Right ventricle myocardium inferior (tissue), 1 donor: ENCODE measurements at regions not wholly inside any gene's neighbourhood (a gene's known extent, or its start where the extent isn't known, plus 50 kb on each side); places are given as distances from the start of the nearest gene placed in this dataset.

Experiments
- ATAC-seq: fragments of 200-7000 bp; cut with Tn5 transposase; one replicate; pipeline ENCODE4 v1.9.1; 2020; ENCODE audit warnings: mild to moderate bottlenecking, moderate library complexity
- DNase-seq: peaks from one replicate; pipeline ENCODE4 v3.0.0; 2021; ENCODE audit errors: missing footprints
- intact Hi-C: fragments of 100-400 bp; cut with DNase I; formaldehyde crosslinking; loops from one replicate; pipeline ENCODE4 v1.11.0; 2022
- donor health status: DM: no; HTN: yes; CAD: no; lungs with severe emphysema.

- no peak for ATAC-seq
- no peak for DNase-seq
- intact Hi-C loops: no loop called here
Observed at GRCh38 chr9:99682378-99682777, 139.3 kb upstream of the NR4A3 start.

DNA sequence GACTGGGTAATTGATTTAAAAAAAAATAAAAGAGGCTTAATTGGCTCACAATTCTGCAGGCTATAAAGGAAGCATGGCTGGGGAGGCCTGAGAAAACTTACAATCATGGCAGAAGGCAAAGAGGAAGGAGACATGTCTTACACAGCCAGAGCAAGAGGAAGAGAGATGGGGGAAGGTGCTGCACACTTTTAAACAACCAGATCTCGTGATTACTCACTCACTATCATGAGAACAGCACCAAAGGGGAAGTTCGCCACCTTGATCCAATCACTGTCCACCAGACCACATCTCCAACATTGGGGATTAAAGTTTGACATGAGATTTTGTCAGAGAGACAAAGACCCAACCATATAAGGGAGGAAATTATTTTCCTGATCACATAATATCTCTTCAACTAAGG lies 138.8 kb upstream of the NR4A3 start:
- intact Hi-C loops: no loop called here
- ATAC-seq: no peak

GRCh38 chr9:99690573-99690972 lies 131.1 kb upstream of the NR4A3 start:
- peak; percentile 70 for ATAC-seq
- DNase-seq: no peak
- intact Hi-C loops: no loop called here

More for the DNA sequence above, 138.8 kb upstream of the NR4A3 start:
- DNase-seq: no peak

- intact Hi-C loops: no loop called here
- no peak for ATAC-seq
- no peak for DNase-seq
Observed at GRCh38 chr9:99693888-99694287, 127.8 kb upstream of the NR4A3 start.

DNA sequence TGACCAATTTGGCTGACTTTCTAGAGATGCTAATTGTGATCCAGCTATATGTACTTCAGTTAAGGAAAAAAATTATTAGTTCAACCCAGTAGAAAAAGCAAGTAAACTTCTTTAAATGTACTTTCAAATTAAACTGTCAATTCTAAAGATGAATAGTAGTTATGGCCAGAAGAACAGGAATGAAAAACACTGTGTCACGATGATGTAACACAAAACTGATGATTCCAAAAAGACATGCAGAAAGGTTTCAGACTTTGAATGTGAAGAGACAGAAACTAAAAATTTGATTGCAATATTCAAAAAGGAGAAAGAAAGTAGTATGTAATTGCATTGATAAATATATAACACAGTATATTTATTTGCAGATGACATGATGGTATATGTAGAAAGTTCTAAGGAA lies 127.3 kb upstream of the NR4A3 start:
- ATAC-seq (no peak), DNase-seq (no peak)
- intact Hi-C loops: no loop called here

DNA sequence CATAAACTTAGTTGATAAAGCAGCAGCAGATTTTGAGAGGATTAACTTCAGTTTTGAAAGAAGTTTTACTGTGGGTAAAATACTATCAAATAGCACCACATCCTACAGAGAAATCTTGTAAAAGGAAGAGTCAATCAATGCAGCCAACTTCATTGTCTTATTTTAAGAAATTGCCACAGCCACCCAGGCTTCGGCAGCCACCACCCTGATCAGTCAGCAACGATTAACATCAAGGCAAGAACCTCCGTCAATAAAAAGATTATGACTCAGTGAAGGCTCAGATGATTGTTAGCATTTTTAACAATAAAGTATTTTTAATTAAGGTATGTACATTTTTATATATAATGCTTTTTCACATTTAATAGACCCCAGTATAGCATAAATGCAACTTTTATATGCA lies 122.3 kb upstream of the NR4A3 start:
- ATAC-seq (no peak), DNase-seq (no peak)
- intact Hi-C loops: no loop called here

DNA sequence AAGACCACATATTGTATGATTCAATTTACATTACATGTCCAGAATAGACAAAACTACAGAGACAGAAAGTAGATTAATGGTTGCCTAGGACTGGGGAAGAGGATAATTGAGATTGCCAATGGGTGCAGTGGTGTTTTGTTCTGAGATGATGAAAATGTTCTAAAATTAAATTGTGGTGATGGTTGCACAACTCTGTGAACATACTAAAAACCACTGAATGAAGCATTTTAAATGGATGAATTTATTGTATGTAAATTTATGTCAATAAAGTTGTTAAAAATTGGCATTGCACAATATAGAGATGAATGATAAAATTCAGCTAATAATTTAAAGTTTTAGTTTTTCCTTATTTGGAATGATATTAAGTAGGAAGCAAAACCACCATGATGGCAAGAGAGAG lies 109.5 kb upstream of the NR4A3 start:
- ATAC-seq (no peak), DNase-seq (no peak)
- intact Hi-C loops: no loop called here

GRCh38 chr9:99713838-99714306 lies 107.8 kb upstream of the NR4A3 start:
- DNase-seq (no peak), ATAC-seq (no peak)
- intact Hi-C loops: no loop called here

- intact Hi-C loops: no loop called here
- ATAC-seq: no peak
- no peak for DNase-seq
Observed at GRCh38 chr9:99718631-99719030, 103.1 kb upstream of the NR4A3 start.

DNA sequence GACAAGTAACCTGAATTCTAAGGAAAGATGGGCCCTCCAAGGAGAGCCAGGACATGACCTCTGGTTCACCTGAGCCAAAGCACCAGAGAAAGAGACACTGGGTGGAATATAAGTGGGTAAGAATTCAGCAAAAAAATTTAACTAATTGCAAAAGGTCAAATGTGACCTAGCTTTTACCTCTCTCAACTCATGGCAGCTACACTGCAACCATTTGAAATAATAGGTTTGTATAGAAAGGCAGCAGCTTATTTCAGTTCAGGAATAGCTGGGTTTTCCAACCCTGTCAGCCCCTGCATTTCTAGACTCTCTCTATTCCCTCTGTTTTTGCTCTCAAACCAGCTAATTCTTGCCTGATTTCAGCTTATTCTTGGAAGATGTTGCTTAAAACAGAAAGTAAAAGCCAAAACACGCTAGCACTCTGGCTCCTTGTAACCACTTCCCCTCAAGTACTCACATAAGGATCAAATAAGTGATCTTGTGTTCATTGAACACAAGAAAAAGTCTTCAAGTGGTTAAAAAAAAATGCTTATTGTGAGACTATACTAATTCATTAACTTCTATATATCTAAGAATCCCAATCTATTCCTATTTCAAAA lies 101.1 kb upstream of the NR4A3 start:
- DNase-seq (no peak), ATAC-seq (no peak)
- intact Hi-C loops: no loop called here

DNA sequence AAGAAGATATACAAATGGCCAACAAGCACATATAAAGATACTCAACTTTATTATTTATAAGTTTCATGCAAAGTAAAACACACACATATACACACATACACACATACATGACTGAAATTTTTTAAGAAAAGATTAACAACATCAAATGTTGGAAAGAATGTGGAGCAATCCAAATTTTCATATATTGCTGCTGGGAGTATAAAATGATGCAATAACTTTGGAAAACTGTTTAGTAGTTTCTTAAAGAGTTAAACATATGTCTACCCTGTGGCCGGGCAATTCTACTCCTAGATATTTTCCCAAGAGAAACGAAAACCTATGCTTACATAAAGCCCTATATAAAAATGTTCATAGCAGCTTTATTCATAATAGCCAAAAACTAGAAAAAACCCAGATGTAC lies 99.8 kb upstream of the NR4A3 start:
- no peak for ATAC-seq
- intact Hi-C loops: no loop called here

DNA sequence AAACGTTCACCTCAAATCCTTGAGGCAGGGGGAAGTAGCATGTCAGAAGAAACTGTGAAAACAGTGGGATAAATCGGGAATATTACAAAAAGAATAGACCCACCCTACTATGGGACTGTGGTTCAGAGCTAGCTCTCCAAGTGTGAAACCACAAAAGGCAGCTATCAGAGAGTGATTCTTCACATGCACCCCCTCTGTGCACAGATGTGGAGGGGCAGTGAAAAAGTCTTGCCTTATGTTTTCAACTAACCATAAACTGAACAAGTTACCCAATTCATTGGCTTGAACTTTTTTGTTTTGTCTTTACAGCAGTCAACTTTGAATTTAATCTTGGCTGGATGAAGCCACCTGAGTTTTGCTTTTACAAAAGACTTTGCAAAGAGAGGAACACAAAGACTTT lies 98.8 kb upstream of the NR4A3 start:
- no peak for ATAC-seq
- intact Hi-C loops: no loop called here

More for the DNA sequence above, 99.8 kb upstream of the NR4A3 start:
- DNase-seq: no peak

GRCh38 chr9:99724640-99725039 lies 97.0 kb upstream of the NR4A3 start:
- DNase-seq (no peak), ATAC-seq (no peak)
- intact Hi-C loops: no loop called here

More for the DNA sequence above, 98.8 kb upstream of the NR4A3 start:
- no peak for DNase-seq

DNA sequence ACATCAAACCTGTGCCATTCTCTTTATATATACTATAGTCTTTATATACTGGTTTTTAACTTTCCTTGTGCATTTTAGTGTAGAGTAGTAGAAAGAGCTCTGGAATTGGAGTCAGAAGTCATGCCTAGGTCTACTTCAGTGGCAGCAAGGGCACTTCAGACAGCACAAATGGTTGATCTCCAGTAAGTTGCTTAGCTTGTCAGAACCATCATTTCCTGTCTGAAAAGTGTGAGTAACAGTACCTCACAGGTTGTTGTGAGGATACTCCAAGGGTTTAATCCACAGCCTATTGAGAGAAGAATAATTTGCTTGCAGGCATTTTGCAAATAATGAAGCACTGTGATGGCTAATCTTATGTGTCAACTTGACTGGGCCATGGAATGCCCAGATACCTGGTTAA lies 95.8 kb upstream of the NR4A3 start:
- intact Hi-C loops: no loop called here

GRCh38 chr9:99726758-99727157 lies 94.9 kb upstream of the NR4A3 start:
- intact Hi-C loops: no loop called here
- DNase-seq (no peak), ATAC-seq (peak; percentile 28)

More for the DNA sequence above, 95.8 kb upstream of the NR4A3 start:
- DNase-seq (no peak), ATAC-seq (no peak)

DNA sequence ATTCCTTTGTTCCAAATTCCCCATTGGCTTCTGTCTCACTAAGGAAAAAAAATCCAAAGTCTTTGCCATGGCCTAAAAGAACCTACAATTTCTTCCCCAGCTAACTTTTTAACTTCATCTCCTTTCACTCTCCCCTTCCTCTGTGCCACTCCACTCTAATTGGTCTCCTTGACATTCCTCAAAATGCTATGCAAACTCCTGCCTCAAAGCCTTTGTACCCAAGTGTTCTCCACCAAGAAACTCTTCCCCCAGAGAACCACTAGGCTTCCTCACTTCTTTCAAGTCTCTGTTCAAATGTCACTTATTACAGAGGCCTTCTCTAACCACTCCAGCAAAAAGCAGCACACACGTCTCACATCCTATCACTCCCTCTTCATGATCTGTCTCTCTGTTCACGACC lies 91.6 kb upstream of the NR4A3 start:
- intact Hi-C loops: no loop called here
- no peak for ATAC-seq
- DNase-seq: no peak

DNA sequence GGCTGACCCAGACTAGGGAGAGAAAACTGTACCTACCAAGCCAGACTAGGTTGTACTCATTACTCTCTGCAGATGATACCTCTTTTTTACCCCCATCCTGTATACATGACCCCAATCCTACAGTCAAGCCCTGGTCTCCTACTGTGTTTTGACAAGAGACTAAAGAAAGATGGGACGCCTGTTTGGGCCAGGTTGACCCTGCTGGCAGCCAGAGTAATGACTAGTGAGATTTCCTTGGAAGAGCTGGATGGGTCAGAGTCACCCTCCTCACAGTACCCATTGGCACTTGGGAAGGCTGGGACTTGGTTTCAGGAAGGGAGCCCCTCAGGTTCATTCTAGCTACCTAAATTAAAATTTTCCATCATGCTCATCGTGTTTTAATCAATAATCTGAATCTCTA lies 89.7 kb upstream of the NR4A3 start:
- intact Hi-C loops: no loop called here
- no peak for ATAC-seq
- no peak for DNase-seq

DNA sequence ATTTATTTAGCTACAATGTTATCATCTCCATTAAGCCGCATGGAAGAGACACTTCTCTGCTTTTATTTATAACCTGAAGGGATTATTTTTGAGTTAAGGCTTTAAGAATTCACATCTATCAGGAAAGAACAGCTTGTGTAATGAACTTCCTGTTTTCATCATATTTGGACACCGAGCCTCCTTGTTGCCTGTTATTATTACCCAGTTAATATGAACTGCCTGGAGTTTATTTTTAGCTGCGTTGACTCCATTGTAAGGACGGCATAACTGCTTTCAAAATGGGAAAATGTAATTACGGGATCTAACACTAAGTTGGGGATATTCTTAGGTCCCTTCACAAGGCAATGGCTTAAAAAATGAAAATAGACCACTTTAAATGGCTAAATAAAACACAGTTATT lies 89.0 kb upstream of the NR4A3 start:
- intact Hi-C loops: no loop called here
- ATAC-seq (peak; percentile 34), DNase-seq (no peak)

- ATAC-seq (no peak), DNase-seq (no peak)
- intact Hi-C loops: no loop called here
Observed at GRCh38 chr9:99735041-99735440, 86.6 kb upstream of the NR4A3 start.

DNA sequence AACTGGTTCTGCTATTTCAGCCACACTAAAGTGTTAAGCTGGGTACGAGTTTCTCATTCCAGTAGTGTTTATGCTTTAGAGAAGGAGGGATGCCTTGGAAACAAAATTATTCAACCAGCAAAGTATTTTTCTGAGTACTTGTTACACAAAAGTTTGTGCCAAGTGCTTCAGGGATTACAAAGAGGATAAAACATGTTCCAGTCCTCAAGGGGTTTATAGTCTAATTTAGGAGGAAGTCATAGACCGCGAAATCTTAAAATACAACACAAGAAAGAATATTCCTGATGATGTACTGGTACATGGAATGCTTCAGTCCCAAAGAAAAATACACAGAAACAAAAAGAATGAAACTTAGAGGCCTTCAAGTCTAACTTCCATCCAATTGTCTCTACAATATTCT lies 85.4 kb upstream of the NR4A3 start:
- ATAC-seq: no peak
- intact Hi-C loops: no loop called here
- no peak for DNase-seq

DNA sequence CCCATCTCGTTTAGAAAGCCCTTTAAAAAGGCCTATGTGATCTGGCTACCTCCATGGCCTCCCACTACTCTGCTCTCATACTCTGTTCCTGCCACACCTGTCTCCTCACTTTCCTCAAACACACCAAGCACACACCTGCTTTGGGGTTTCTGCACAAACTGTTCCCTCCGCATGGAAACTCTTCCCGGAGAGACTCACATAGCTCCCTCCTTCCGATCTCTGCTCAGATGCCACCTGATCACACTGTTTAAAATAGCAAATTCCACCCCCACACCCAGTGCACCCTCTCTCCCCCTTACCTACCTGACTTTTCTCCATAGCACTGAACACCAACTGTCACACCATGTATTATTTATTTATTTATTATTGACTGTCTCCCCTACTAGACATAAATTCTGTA lies 84.0 kb upstream of the NR4A3 start:
- ATAC-seq (no peak), DNase-seq (no peak)
- intact Hi-C loops: no loop called here
